ENCODE measurements at regions not wholly inside any gene's neighbourhood (a gene's known extent, or its start where the extent isn't known, plus 50 kb on each side); places are given as distances from the start of the nearest gene placed in this dataset.

- no peak for TF ChIP-seq CTCF (IDR thresholded peaks at IDR 0.05)
- Histone ChIP-seq H3K9me3 (no peaks in the 10 kb centered on the region), H3K4me1 (peaks cover 0 to 4% of the 10 kb centered on the region in 2 donors), H3K27me3 (no peaks in the 10 kb centered on the region), H3K4me3 (no peak overlapping the region), H3K27ac (no peak overlapping the region), H3K36me3 (no peaks in the 10 kb centered on the region)
- DNase-seq (no peak), ATAC-seq (no peak)
- intact Hi-C loops (cut with DNase I): no loop called here
These were observed 258.9 kb upstream of the APCDD1 start for GRCh38 chr18:10195529-10195928.

- no peaks in the 10 kb centered on the region for H3K36me3 ChIP-seq
- ATAC-seq (peak; percentile 92), DNase-seq (peak in 2 of 4 donors; percentile 69 to 73)
- H3K4me1 ChIP-seq: peaks cover 4 to 6% of the 10 kb centered on the region in 2 donors
- no peak overlapping the region for H3K27ac ChIP-seq
- no peaks in the 10 kb centered on the region for H3K27me3 ChIP-seq
- intact Hi-C loops (cut with DNase I): no loop called here
- no peak overlapping the region for H3K4me3 ChIP-seq
- no peaks in the 10 kb centered on the region for H3K9me3 ChIP-seq
- no peak for TF ChIP-seq CTCF (IDR thresholded peaks at IDR 0.05)
These were observed 257.3 kb upstream of the APCDD1 start for GRCh38 chr18:10197097-10197496.

- H3K36me3 ChIP-seq: no peaks in the 10 kb centered on the region
- DNase-seq: no peak
- no peak for TF ChIP-seq CTCF (IDR thresholded peaks at IDR 0.05)
- H3K4me1 ChIP-seq: peaks cover 4 to 12% of the 10 kb centered on the region in 2 donors
- intact Hi-C loops (cut with DNase I): no loop called here
- no peak overlapping the region for H3K4me3 ChIP-seq
- no peaks in the 10 kb centered on the region for H3K9me3 ChIP-seq
- no peak for ATAC-seq
- H3K27me3 ChIP-seq: no peaks in the 10 kb centered on the region
- no peak overlapping the region for H3K27ac ChIP-seq
These were observed 253.2 kb upstream of the APCDD1 start for GRCh38 chr18:10201226-10201625.

- Histone ChIP-seq H3K36me3 (no peaks in the 10 kb centered on the region), H3K27me3 (no peaks in the 10 kb centered on the region), H3K4me1 (peaks cover 2 to 12% of the 10 kb centered on the region in 2 donors), H3K9me3 (no peaks in the 10 kb centered on the region), H3K27ac (no peak overlapping the region), H3K4me3 (no peak overlapping the region)
- TF ChIP-seq CTCF (IDR thresholded peaks at IDR 0.05): no peak
- ATAC-seq (peak; percentile 11), DNase-seq (no peak)
- intact Hi-C loops (cut with DNase I): no loop called here
These were observed 252.8 kb upstream of the APCDD1 start for GRCh38 chr18:10201659-10202058.

- no peak overlapping the region for H3K4me3 ChIP-seq
- H3K36me3 ChIP-seq: no peaks in the 10 kb centered on the region
- ATAC-seq: no peak
- DNase-seq: no peak
- peaks cover 0 to 15% of the 10 kb centered on the region in 2 donors for H3K4me1 ChIP-seq
- intact Hi-C loops (cut with DNase I): no loop called here
- no peaks in the 10 kb centered on the region for H3K9me3 ChIP-seq
- no peak overlapping the region for H3K27ac ChIP-seq
- TF ChIP-seq CTCF (IDR thresholded peaks at IDR 0.05): no peak
- H3K27me3 ChIP-seq: no peaks in the 10 kb centered on the region
These were observed 251.6 kb upstream of the APCDD1 start for GRCh38 chr18:10202845-10203321.
